ENCODE measurements at regions not wholly inside any gene's neighbourhood (a gene's known extent, or its start where the extent isn't known, plus 50 kb on each side); places are given as distances from the start of the nearest gene placed in this dataset.
"Not testable (repeated sequence)": the region's sequence is repeated elsewhere in the genome, so short reads cannot be mapped to it uniquely, and the experiment has no call there.

GRCh38 chr2:111316221-111316741 is 195.6 kb downstream of the BCL2L11 start:
- DNase-seq, result not testable (repeated sequence)

DNA sequence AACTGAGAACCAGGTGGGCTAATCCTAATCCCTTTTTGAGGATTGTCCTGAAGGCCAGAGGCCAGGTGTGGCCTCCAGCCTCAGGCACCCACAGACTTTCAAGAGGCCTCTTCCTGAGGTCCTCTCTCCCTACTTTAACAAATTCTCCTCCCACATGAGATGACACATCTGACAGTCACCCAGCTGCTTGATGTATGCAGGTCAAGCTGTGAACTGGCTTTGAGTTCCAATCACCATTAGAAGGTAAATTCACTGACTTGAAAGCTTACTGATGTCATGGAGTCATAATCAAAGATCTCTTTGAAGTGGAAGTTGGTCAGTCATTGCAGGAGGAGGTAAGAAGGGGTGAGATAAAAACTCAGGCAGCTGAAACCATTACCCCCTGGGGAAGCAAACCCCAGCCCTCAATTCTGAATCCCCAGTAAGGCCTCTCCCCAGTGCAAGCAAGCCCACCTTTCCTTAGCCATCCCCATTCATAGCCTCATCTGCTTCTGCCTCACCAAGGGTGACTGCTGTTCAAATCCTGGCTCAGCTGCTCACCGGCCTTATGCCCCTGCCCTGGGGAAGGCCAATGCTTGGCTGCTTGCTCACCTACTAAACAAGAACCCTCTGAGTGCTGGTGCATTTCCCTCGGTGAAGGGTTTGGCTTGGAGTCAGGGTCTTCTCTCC is 196.3 kb downstream of the BCL2L11 start:
- not testable (repeated sequence) for DNase-seq

DNA sequence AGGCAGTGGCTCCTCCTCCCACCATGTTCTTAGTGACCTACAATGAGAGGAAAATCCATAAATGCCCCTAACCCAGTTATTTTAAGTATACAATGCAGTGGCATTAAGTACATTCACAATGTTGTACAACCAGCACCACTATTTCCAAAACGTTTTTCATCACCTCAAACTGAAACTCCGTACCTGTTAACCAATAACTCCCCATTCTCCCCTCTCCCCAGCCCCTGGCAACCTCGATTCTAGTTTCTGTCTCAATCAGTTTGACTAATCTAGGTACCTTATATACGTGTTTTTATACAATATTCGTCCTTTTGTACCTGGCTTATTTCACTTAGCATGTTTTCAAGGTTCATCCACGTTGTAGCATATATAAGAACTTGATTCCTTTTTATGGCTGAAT is 198.8 kb downstream of the BCL2L11 start:
- not testable (repeated sequence) for DNase-seq

GRCh38 chr2:111320264-111320663 is 199.6 kb downstream of the BCL2L11 start:
- not testable (repeated sequence) for DNase-seq

- DNase-seq, result not testable (repeated sequence)
Measured at GRCh38 chr2:111320965-111321364, 200.3 kb downstream of the BCL2L11 start.

DNA sequence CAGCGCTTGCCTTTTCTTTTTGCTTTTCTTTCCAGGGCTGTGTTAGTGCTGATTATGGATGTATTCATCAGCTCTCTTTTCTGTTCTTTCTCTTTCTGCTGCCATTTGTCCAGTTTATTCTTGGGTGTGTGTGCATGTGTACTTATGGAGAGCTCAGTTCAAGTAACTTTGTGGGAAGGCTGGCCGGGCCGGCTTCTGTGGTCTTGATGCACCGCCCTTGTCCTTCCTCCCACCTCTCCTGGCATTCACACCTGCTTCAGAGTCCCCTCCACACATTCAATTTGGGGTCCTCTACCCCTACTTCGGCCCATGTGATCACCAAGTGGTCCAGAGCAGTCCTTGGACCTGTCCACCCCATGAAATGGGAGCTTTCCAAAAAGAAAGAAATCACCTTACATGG is 202.7 kb downstream of the BCL2L11 start:
- DNase-seq, result not testable (repeated sequence)

GRCh38 chr2:111327726-111328125 is 207.0 kb downstream of the BCL2L11 start:
- not testable (repeated sequence) for DNase-seq

DNA sequence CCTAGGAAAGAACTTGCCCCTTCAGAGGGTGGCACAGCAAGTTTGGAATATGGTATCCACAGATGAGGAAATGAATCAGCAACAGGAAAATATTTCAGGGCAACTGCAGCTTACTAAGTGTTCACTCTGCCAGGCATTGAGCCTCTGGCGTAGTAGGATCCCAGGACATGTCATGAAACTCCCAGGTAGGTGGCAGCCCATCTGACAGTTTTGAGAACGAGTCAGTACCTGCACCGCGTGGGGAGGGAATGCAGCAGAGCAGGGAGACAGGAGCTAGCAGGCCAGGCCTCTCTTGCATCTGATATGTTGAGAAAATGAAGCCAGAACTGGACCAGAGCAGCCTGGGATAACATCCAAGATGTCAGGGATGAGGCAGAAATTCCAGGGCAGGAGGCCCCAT is 208.6 kb downstream of the BCL2L11 start:
- DNase-seq, result not testable (repeated sequence)

GRCh38 chr2:111331099-111331724 is 210.5 kb downstream of the BCL2L11 start:
- DNase-seq, result not testable (repeated sequence)

DNA sequence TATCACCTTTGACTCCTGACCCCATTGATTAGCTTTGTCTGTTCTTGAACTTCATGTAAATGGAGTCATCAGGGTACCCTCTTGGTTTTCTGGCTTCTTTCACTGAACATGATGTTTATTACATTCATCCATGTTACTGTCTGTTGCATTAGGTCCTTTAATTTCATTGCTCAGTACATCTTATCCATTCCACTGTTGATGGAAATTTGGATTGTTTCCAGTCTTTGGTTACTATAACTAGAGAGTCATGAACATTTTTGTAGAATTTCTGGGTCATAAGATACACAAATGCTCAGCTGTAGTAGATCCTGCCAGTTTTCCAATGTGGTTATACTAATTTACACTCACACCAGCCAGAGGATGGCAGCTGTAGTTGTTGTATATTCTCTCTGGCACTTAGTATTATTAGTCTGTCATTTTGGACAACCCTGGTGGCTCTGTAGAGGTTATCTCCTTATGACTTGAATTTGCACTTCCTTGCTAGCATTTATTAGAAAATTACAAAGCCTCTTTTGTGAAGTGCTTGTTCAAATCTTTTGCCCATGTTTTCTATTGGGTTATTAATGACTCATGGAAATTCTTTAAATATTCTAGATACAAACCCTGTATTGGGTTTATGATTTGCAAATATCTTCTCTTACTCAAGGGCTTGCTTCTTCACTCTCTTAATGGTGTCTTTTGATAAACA is 214.7 kb downstream of the BCL2L11 start:
- not testable (repeated sequence) for DNase-seq

DNA sequence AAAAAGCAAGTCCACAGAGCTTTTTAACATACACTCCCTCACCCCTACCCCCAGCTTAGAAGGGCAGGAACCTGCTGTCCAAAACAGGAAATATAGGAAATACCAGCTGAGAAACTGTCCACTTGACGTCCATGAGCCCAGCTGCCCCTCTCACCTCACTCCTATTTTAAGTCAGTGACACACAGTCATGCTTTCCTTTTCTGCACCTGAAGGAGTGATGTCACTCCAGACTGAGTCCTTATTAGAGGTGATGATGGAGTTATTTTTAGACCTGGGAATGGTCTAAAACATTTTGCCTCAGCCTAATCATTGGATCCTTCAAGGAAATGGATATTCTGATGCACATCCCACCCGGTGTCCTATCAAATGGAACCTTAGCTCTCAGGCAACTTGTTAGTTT is 217.8 kb downstream of the BCL2L11 start:
- not testable (repeated sequence) for DNase-seq

DNA sequence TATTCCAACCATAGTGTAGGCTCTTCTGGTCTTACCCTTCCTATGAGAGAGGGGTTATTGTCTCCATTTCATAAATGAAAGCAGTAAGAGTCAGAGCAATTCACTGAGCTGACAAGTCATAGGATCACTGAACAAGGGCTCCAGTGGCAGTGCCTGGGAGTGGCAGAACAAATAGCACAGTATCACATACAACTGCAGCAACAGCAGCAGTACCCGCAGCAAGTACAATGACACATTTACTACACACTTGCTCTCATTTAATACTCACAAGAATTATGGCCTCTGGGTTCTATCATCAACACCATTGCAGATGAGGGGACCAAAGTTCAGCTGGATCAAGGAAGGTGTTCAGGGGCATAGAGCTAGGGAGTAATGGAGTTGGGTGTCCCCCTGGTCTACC is 218.8 kb downstream of the BCL2L11 start:
- not testable (repeated sequence) for DNase-seq

DNA sequence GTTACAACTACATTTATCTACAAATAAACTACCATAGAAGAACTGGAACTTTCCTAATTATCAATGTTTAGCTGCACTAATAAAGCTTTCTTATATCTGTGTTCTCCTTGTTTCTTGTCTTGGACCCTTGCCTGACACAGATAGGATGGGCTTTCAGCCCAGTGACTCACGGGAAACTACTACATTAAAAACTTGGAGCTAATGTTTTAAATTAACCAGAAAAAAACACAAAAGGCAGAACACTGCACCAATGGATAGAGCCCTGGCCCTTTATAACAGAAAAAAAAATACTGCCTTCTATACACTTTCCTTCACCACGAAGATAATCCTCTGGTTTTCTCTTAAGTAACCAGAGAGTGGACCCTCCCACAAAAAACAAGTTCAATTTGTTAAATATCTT is 223.9 kb downstream of the BCL2L11 start:
- not testable (repeated sequence) for DNase-seq

- not testable (repeated sequence) for DNase-seq
Measured at GRCh38 chr2:111345439-111345838, 224.7 kb downstream of the BCL2L11 start.

GRCh38 chr2:111346018-111346930 is 225.6 kb downstream of the BCL2L11 start:
- not testable (repeated sequence) for DNase-seq

- DNase-seq, result not testable (repeated sequence)
Measured at GRCh38 chr2:111347695-111348094, 227.0 kb downstream of the BCL2L11 start.

- not testable (repeated sequence) for DNase-seq
Measured at GRCh38 chr2:111348316-111348715, 227.6 kb downstream of the BCL2L11 start.

DNA sequence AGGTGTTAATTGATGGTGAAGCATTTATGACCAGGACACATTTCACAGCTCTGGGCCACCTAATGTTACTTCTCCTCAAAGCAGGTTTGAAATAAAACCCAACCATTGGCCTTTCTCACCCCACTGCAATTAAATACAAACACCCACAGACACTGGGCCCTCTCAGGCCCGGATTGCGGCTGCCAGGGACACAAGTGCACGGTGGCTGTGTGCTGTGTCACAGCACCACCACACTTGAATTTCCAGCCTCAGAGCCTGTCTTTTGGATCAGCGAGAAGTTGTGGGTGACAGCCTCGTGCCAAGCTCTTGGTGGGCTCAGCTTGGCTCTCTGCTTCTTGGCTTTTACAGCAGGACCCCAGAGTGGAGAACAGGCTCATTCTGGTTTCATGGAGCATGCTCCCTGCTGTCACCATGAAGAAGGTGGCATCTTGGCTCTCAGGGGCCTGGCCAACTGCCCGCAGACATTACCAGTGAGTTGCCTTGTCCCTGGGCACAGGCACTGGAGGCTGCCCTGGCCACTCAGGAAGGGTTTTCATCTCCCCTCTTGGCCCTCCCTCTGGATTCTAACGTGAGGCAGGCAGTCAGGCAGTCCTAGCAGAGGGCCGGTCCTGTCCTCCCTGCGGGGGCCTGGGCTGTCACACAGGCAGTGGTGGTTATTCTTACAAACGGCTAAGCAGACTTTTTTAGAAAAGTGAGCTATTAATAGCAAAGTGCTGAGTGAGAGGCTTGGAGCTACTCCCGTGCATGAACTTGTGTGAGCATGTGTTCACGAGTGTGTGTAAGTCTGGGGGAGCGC is 234.5 kb downstream of the BCL2L11 start:
- DNase-seq, result not testable (repeated sequence)

DNA sequence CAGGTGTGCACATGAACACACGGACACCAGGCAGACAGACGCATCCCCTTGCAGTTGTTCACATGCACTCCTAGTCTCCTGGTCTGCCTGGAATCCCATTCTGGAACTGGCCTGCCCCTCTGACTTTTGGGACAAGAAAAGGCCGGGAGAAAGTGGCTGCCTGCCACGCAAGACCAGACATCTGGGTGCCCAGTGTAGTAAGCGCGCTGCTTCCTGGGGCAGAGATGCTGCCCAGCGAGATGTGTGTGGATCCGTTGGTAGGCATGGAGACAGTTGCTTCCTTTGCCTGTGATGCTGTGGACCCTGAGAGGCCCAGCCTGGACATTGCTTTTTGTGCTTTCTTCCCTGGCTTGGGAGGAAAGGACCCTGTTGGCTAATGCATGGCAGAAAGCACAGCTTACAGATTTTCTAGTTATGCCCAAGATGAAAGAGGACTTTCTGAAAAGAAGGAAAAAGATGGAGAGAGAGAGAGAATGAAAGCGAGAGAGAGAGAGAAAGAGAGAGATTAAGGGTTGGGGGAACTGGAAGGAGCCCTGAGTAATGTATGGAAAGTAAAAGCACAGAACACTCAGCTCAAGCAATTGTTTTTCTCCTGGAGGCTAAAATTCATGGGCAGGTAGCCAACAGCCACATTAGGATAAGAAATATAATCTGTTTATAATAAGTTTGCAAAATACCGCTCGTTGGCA is 235.3 kb downstream of the BCL2L11 start:
- not testable (repeated sequence) for DNase-seq
